Esophagus squamous epithelium (tissue), 5 donors: ENCODE measurements at regions not wholly inside any gene's neighbourhood (a gene's known extent, or its start where the extent isn't known, plus 50 kb on each side); places are given as distances from the start of the nearest gene placed in this dataset.

ENCODE experiments used
- DNase-seq: peaks from one replicate; lab custom pipeline; 2025; lab: John Stamatoyannopoulos, UW
- H3K27ac ChIP-seq, 4 donors: fragments of 200-600 bp; sonication (generic); one replicate each; pipeline ENCODE4 v1.5.1; 2016 to 2019; ENCODE audit warnings: mild to moderate bottlenecking in 1 of 4
- H3K27me3 ChIP-seq, 4 donors: fragments of 200-600 bp; sonication (generic); 1 replicate in 3 of 4; 2 replicates in 1 of 4; pipeline versions ENCODE4 v1.5.1 to v1.6.0; 2017 to 2021; ENCODE audit warnings: antibody characterized with exemption in 1 of 4
- H3K36me3 ChIP-seq, 3 donors: fragments of 200-600 bp; sonication (generic); one replicate each; pipeline ENCODE4 v1.5.1; 2016 to 2019
- H3K4me1 ChIP-seq, 3 donors: fragments of 200-600 bp; sonication (generic); one replicate each; pipeline ENCODE4 v1.5.1; 2017 to 2019
- H3K4me3 ChIP-seq, 4 donors: fragments of 200-600 bp; sonication (generic); 1 replicate in 3 of 4; 2 replicates in 1 of 4; pipeline ENCODE4 v1.5.1; 2016 to 2019; ENCODE audit warnings: mild to moderate bottlenecking in 2 of 4, moderate library complexity in 1 of 4
- H3K9me3 ChIP-seq, 3 donors: fragments of 200-600 bp; sonication (generic); one replicate each; pipeline ENCODE4 v1.5.1; 2016 to 2019
- POLR2A ChIP-seq, 4 donors: fragments of 450-650 bp; IDR thresholded peaks; one replicate each; pipeline ENCODE4 v1.6.1; 2017; ENCODE audit warnings: antibody characterized with exemption in 4 of 4, mild to moderate bottlenecking in 4 of 4, moderate library complexity in 3 of 4
- WGBS, 2 donors: methylation state at CpG; one replicate each; pipeline ENCODE4 v1.1.5; 2018; 5-methylcytosine and 5-hydroxymethylcytosine counted together
- intact Hi-C: fragments of 100-400 bp; cut with DNase I; formaldehyde crosslinking; loops from one replicate; pipeline ENCODE4 v1.15.0; 2022
- TF ChIP-seq, protein P1 (sequence below), 6 experiments: fragments of 450-650 bp in 4 of 6; fragments of 200-600 bp in 2 of 6; sonication (generic) in 2 of 6; IDR thresholded peaks; one replicate each; pipeline ENCODE4 v1.5.1; 2016 to 2019; ENCODE audit warnings: antibody characterized with exemption in 6 of 6, mild to moderate bottlenecking in 4 of 6, moderate library complexity in 4 of 6
- donor health status: DM: yes; HTN: yes; CAD: no.

DNA sequence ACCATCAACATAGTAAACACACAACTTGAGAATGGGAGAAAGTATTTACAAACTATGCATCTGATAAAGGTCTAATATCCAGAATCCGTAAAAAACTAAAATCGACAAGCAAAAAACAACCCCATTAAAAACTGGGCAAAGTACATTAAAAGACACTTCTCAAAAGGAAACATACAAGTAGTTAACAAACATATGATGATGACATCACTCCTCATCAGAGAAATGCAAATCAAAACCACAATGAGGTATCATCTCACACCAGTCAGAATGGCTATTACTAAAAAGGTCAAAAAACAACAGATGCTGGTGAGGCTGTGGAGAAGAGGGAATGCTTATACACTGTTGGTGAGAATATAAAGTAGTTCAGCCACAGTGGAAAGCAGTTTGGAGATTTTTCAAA lies 125.1 kb downstream of the TFPI2 start:
- TF ChIP-seq, protein P1, sequence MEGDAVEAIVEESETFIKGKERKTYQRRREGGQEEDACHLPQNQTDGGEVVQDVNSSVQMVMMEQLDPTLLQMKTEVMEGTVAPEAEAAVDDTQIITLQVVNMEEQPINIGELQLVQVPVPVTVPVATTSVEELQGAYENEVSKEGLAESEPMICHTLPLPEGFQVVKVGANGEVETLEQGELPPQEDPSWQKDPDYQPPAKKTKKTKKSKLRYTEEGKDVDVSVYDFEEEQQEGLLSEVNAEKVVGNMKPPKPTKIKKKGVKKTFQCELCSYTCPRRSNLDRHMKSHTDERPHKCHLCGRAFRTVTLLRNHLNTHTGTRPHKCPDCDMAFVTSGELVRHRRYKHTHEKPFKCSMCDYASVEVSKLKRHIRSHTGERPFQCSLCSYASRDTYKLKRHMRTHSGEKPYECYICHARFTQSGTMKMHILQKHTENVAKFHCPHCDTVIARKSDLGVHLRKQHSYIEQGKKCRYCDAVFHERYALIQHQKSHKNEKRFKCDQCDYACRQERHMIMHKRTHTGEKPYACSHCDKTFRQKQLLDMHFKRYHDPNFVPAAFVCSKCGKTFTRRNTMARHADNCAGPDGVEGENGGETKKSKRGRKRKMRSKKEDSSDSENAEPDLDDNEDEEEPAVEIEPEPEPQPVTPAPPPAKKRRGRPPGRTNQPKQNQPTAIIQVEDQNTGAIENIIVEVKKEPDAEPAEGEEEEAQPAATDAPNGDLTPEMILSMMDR (IDR thresholded peaks at IDR 0.05) = no peak
- no peak for TF ChIP-seq POLR2A (IDR thresholded peaks at IDR 0.05)
- 88 to 96% methylated on average over 2 of the region's 2 CpGs for WGBS, 2 donors

DNA sequence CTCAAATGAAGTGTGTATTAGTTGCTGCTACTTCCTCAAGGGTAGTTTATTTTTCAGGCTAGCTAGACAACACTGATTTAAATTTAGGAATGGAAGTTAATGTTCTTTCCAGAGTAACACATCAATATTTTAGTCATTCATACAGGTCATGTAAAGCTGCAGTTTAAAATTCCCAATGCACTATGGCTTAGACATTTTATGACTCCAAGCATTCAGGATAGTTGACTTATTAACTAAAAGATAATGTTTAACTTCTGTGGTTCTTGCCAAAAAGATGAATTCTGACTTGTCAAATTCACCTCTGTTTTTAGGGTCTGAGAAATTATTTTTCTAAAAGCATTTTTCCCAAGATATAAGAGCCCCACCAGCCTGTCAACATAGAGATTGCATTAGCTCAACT lies 131.9 kb downstream of the TFPI2 start:
- H3K36me3 ChIP-seq = no peaks in the 10 kb centered on the region
- no peak overlapping the region for H3K27ac ChIP-seq
- no peaks in the 10 kb centered on the region for H3K9me3 ChIP-seq
- TF ChIP-seq POLR2A (IDR thresholded peaks at IDR 0.05) = no peak
- TF ChIP-seq, protein P1 (IDR thresholded peaks at IDR 0.05) = no peak
- no peaks in the 10 kb centered on the region for H3K4me1 ChIP-seq
- intact Hi-C loops = no loop called here
- H3K4me3 ChIP-seq = no peak overlapping the region
- H3K27me3 ChIP-seq = no peaks in the 10 kb centered on the region
- no peak for DNase-seq

More for the DNA sequence above, 125.1 kb downstream of the TFPI2 start:
- no peak overlapping the region for H3K4me3 ChIP-seq
- H3K9me3 ChIP-seq = no peaks in the 10 kb centered on the region
- intact Hi-C loops = no loop called here
- H3K27ac ChIP-seq = no peak overlapping the region
- no peak for DNase-seq
- H3K27me3 ChIP-seq = no peaks in the 10 kb centered on the region
- no peaks in the 10 kb centered on the region for H3K4me1 ChIP-seq
- no peaks in the 10 kb centered on the region for H3K36me3 ChIP-seq

GRCh38 chr7:93757426-93757825 lies 133.1 kb downstream of the TFPI2 start:
- DNase-seq = no peak
- Histone ChIP-seq H3K36me3 (no peaks in the 10 kb centered on the region), H3K27ac (no peak overlapping the region), H3K27me3 (no peaks in the 10 kb centered on the region), H3K4me1 (no peaks in the 10 kb centered on the region), H3K9me3 (no peaks in the 10 kb centered on the region), H3K4me3 (no peak overlapping the region)
- 65 to 66% methylated on average over 2 of the region's 2 CpGs for WGBS, 2 donors
- intact Hi-C loops = no loop called here
- TF ChIP-seq POLR2A (IDR thresholded peaks at IDR 0.05) = no peak
- TF ChIP-seq, protein P1 (IDR thresholded peaks at IDR 0.05) = no peak

GRCh38 chr7:93756890-93757289 lies 133.7 kb downstream of the TFPI2 start:
- Histone ChIP-seq H3K4me3 (no peak overlapping the region), H3K27me3 (no peaks in the 10 kb centered on the region), H3K4me1 (no peaks in the 10 kb centered on the region), H3K9me3 (no peaks in the 10 kb centered on the region), H3K27ac (no peak overlapping the region), H3K36me3 (no peaks in the 10 kb centered on the region)
- WGBS, 2 donors = 80 to 97% methylated on average over 2 of the region's 2 CpGs
- no peak for TF ChIP-seq POLR2A (IDR thresholded peaks at IDR 0.05)
- TF ChIP-seq, protein P1 (IDR thresholded peaks at IDR 0.05) = no peak
- intact Hi-C loops = no loop called here
- DNase-seq = no peak

GRCh38 chr7:93751421-93751820 lies 139.1 kb downstream of the TFPI2 start:
- Histone ChIP-seq H3K9me3 (no peaks in the 10 kb centered on the region), H3K27ac (no peak overlapping the region), H3K27me3 (no peaks in the 10 kb centered on the region), H3K4me3 (no peak overlapping the region), H3K4me1 (no peaks in the 10 kb centered on the region), H3K36me3 (no peaks in the 10 kb centered on the region)
- WGBS, 2 donors = 0 to 40% methylated on average over 1 of the region's 1 CpG
- intact Hi-C loops = no loop called here
- no peak for DNase-seq
- TF ChIP-seq, protein P1 (IDR thresholded peaks at IDR 0.05) = no peak
- TF ChIP-seq POLR2A (IDR thresholded peaks at IDR 0.05) = no peak
